GM12891 (cell line): ENCODE measurements at regions not wholly inside any gene's neighbourhood (a gene's known extent, or its start where the extent isn't known, plus 50 kb on each side); places are given as distances from the start of the nearest gene placed in this dataset.

Experiments used
- POLR2A ChIP-seq: IDR thresholded peaks from 2 replicates; pipeline ENCODE4 v1.6.1; 2011; ENCODE audit warnings: low read depth, low read length, control low read depth
- POLR2AphosphoS5 ChIP-seq: IDR thresholded peaks from 2 replicates; pipeline ENCODE4 v1.6.1; 2011; ENCODE audit warnings: low read depth, low read length, control low read depth
- POU2F2 ChIP-seq: IDR thresholded peaks from 2 replicates; pipeline ENCODE4 v1.6.1; 2011; ENCODE audit warnings: low read depth, mild to moderate bottlenecking, control low read depth, low read length, moderate library complexity
- TAF1 ChIP-seq: IDR thresholded peaks from 2 replicates; pipeline ENCODE4 v1.6.1; 2011; ENCODE audit warnings: low read depth, low read length, control low read depth

- TF ChIP-seq POLR2A (no peak), POU2F2 (no peak), POLR2AphosphoS5 (no peak), TAF1 (no peak)
Observed at GRCh38 chr3:20350449-20350848, 164.4 kb upstream of the SGO1 start.
